Activated naive CD8-positive, alpha-beta T cell treated with anti-CD3 and anti-CD28 coated beads, Interleukin-2, amount 50 U/mL, for 16 hours (primary cell): ENCODE measurements at regions not wholly inside any gene's neighbourhood (a gene's known extent, or its start where the extent isn't known, plus 50 kb on each side); places are given as distances from the start of the nearest gene placed in this dataset.

Experiments used
- DNase-seq: peaks from one replicate; pipeline ENCODE4 v3.0.0-alpha.2; 2020; ENCODE audit warnings: low read depth, low spot score

- no peak for DNase-seq
Observed at GRCh38 chr5:54649041-54649504, 131.5 kb downstream of the SNX18 start.

- DNase-seq = peak; percentile 14
Observed at GRCh38 chr5:54646356-54647101, 129.0 kb downstream of the SNX18 start.

GRCh38 chr5:54645882-54646355, 128.4 kb downstream of the SNX18 start:
- DNase-seq = no peak

GRCh38 chr5:54644226-54644625, 126.7 kb downstream of the SNX18 start:
- no peak for DNase-seq

- no peak for DNase-seq
Observed at GRCh38 chr5:54643685-54644106, 126.1 kb downstream of the SNX18 start.

GRCh38 chr5:54639621-54640020, 122.1 kb downstream of the SNX18 start:
- DNase-seq = no peak

- DNase-seq = no peak
Observed at GRCh38 chr5:54638106-54638505, 120.5 kb downstream of the SNX18 start.

- no peak for DNase-seq
Observed at GRCh38 chr5:54637654-54638053, 120.1 kb downstream of the SNX18 start.

GRCh38 chr5:54634089-54634488, 116.5 kb downstream of the SNX18 start:
- no peak for DNase-seq

GRCh38 chr5:54632131-54632701, 114.7 kb downstream of the SNX18 start:
- no peak for DNase-seq

- DNase-seq = no peak
Observed at GRCh38 chr5:54630738-54631359, 113.3 kb downstream of the SNX18 start.

GRCh38 chr5:54629115-54629514, 111.6 kb downstream of the SNX18 start:
- DNase-seq = no peak

GRCh38 chr5:54628050-54628449, 110.5 kb downstream of the SNX18 start:
- DNase-seq = no peak

- no peak for DNase-seq
Observed at GRCh38 chr5:54626407-54626806, 108.8 kb downstream of the SNX18 start.

GRCh38 chr5:54624805-54625568, 107.4 kb downstream of the SNX18 start:
- no peak for DNase-seq

GRCh38 chr5:54621709-54622108, 104.2 kb downstream of the SNX18 start:
- DNase-seq = no peak

GRCh38 chr5:54621048-54621447, 103.5 kb downstream of the SNX18 start:
- no peak for DNase-seq

GRCh38 chr5:54620141-54620933, 102.8 kb downstream of the SNX18 start:
- DNase-seq = no peak

GRCh38 chr5:54619731-54620130, 102.2 kb downstream of the SNX18 start:
- no peak for DNase-seq

GRCh38 chr5:54616518-54617220, 99.1 kb downstream of the SNX18 start:
- no peak for DNase-seq

GRCh38 chr5:54616031-54616430, 98.5 kb downstream of the SNX18 start:
- no peak for DNase-seq
